HG02973 (cell line): ENCODE measurements at regions not wholly inside any gene's neighbourhood (a gene's known extent, or its start where the extent isn't known, plus 50 kb on each side); places are given as distances from the start of the nearest gene placed in this dataset.
"Not testable (repeated sequence)": the region's sequence is repeated elsewhere in the genome, so short reads cannot be mapped to it uniquely, and the experiment has no call there.

ENCODE experiments used
- ATAC-seq: cut with Tn5 transposase; IDR thresholded peaks from one replicate; pipeline ENCODE4 v1.9.1; 2021; ENCODE audit warnings: moderate library complexity; ENCODE audit not compliant: unreplicated experiment

GRCh38 chr2:51990684-51991083 is 958.8 kb upstream of the NRXN1 start:
- ATAC-seq = no peak

- ATAC-seq = no peak
These were observed 954.2 kb upstream of the NRXN1 start for GRCh38 chr2:51986101-51986500.

- ATAC-seq = no peak
These were observed 949.9 kb upstream of the NRXN1 start for GRCh38 chr2:51981783-51982182.

- ATAC-seq = no peak
These were observed 944.7 kb upstream of the NRXN1 start for GRCh38 chr2:51976623-51977022.

GRCh38 chr2:51971136-51971535 is 939.2 kb upstream of the NRXN1 start:
- ATAC-seq = no peak

- ATAC-seq = no peak
These were observed 937.4 kb upstream of the NRXN1 start for GRCh38 chr2:51969347-51969746.

GRCh38 chr2:51960841-51961335 is 929.0 kb upstream of the NRXN1 start:
- no peak for ATAC-seq

GRCh38 chr2:51960281-51960680 is 928.3 kb upstream of the NRXN1 start:
- no peak for ATAC-seq

- ATAC-seq = no peak
These were observed 927.8 kb upstream of the NRXN1 start for GRCh38 chr2:51959696-51960095.

GRCh38 chr2:51953931-51954330 is 922.0 kb upstream of the NRXN1 start:
- no peak for ATAC-seq

GRCh38 chr2:51921076-51921475 is 889.1 kb upstream of the NRXN1 start:
- no peak for ATAC-seq

- ATAC-seq = no peak
These were observed 888.6 kb upstream of the NRXN1 start for GRCh38 chr2:51920509-51920908.

- no peak for ATAC-seq
These were observed 887.5 kb upstream of the NRXN1 start for GRCh38 chr2:51919395-51919794.

- ATAC-seq = no peak
These were observed 886.2 kb upstream of the NRXN1 start for GRCh38 chr2:51918113-51918512.

- ATAC-seq = no peak
These were observed 871.8 kb upstream of the NRXN1 start for GRCh38 chr2:51903728-51904127.

GRCh38 chr2:51899643-51900042 is 867.7 kb upstream of the NRXN1 start:
- no peak for ATAC-seq

GRCh38 chr2:51894584-51894983 is 862.7 kb upstream of the NRXN1 start:
- not testable (repeated sequence) for ATAC-seq

- no peak for ATAC-seq
These were observed 856.2 kb upstream of the NRXN1 start for GRCh38 chr2:51888120-51888519.

GRCh38 chr2:51881673-51882072 is 849.7 kb upstream of the NRXN1 start:
- ATAC-seq = no peak

GRCh38 chr2:51880153-51880552 is 848.2 kb upstream of the NRXN1 start:
- ATAC-seq = no peak

- ATAC-seq = no peak
These were observed 834.4 kb upstream of the NRXN1 start for GRCh38 chr2:51866361-51866760.

GRCh38 chr2:51859260-51859659 is 827.3 kb upstream of the NRXN1 start:
- no peak for ATAC-seq

- ATAC-seq = no peak
These were observed 823.8 kb upstream of the NRXN1 start for GRCh38 chr2:51855683-51856082.

GRCh38 chr2:51846796-51847195 is 814.9 kb upstream of the NRXN1 start:
- no peak for ATAC-seq
